IMR-90 (cell line): ENCODE measurements at regions not wholly inside any gene's neighbourhood (a gene's known extent, or its start where the extent isn't known, plus 50 kb on each side); places are given as distances from the start of the nearest gene placed in this dataset.

ENCODE experiments used
- ATAC-seq: fragments of 200-7000 bp; cut with Tn5 transposase; 2 replicates; pipeline ENCODE4 v1.9.1; 2020; ENCODE audit warnings: low read depth, mild to moderate bottlenecking, moderate library complexity
- BruUV-seq: library from RNA; stranded (reverse); fragments of 400-500 nt; replicated peaks from 2 replicates; lab custom pipeline; 2021; lab: Mats Ljungman, UMichigan
- CTCF ChIA-PET: fragments of 300-600 bp; formaldehyde crosslinking; extraction: SDS; loops from one replicate; lab custom pipeline; 2021; ENCODE audit warnings: antibody characterized with exemption; lab: Yijun Ruan, JAX
- POLR2A ChIA-PET: fragments of 300-600 bp; sonication (Branson Sonifier 250); formaldehyde crosslinking; loops from one replicate; lab custom pipeline; 2022; ENCODE audit warnings: antibody characterized with exemption; ENCODE audit not compliant: unreplicated experiment; lab: Charles Lee
- DNase-seq: peaks from one replicate; pipeline ENCODE4 v3.0.0; 2013
- H2AFZ ChIP-seq: replicated peaks from 2 replicates; pipeline ENCODE3; 2013; ENCODE audit warnings: low read length, mild to moderate bottlenecking; ENCODE audit not compliant: poor library complexity
- H2AK5ac ChIP-seq: 2 replicates; pipeline ENCODE4 v1.6.1; 2013; ENCODE audit warnings: low read depth, low read length, inconsistent platforms
- H2AK9ac ChIP-seq: replicated peaks from 2 replicates; pipeline ENCODE3; 2013; ENCODE audit warnings: mild to moderate bottlenecking, low read depth, low read length, moderate library complexity; ENCODE audit not compliant: poor library complexity
- H2BK120ac ChIP-seq: 2 replicates; pipeline ENCODE4 v1.6.1; 2013; ENCODE audit warnings: low read depth, low read length, inconsistent platforms
- H2BK15ac ChIP-seq: 3 replicates; pipeline ENCODE4 v1.6.1; 2013; ENCODE audit warnings: low read depth, low read length, inconsistent platforms
- H2BK20ac ChIP-seq: 2 replicates; pipeline ENCODE4 v1.6.1; 2013; ENCODE audit warnings: low read depth, mild to moderate bottlenecking, inconsistent platforms, low read length, moderate library complexity
- H2BK5ac ChIP-seq: 2 replicates; pipeline ENCODE4 v1.6.1; 2013; ENCODE audit warnings: mild to moderate bottlenecking, low read depth, low read length, inconsistent platforms; ENCODE audit not compliant: poor library complexity, severe bottlenecking
- H3K14ac ChIP-seq: replicated peaks from 2 replicates; pipeline ENCODE4 v1.6.1; 2013; ENCODE audit warnings: low read depth, low read length, inconsistent platforms
- H3K18ac ChIP-seq: 2 replicates; pipeline ENCODE4 v1.6.1; 2013; ENCODE audit warnings: low read depth, low read length, control low read depth
- H3K23ac ChIP-seq: 2 replicates; pipeline ENCODE4 v1.6.1; 2013; ENCODE audit warnings: low read depth, low read length, inconsistent platforms
- H3K27ac ChIP-seq: 2 replicates; pipeline ENCODE4 v1.5.1; 2013; ENCODE audit warnings: mild to moderate bottlenecking, control low read depth, low read length; ENCODE audit not compliant: insufficient read depth
- H3K27me3 ChIP-seq: 2 replicates; pipeline ENCODE4 v1.6.1; 2013; ENCODE audit warnings: low read length; ENCODE audit not compliant: control insufficient read depth, insufficient read depth
- H3K36me3 ChIP-seq: 2 replicates; pipeline ENCODE4 v1.6.1; 2013; ENCODE audit warnings: low read length, mixed read lengths; ENCODE audit not compliant: control insufficient read depth, insufficient read depth
- H3K4ac ChIP-seq: 2 replicates; pipeline ENCODE4 v1.6.1; 2013; ENCODE audit warnings: low read depth, low read length, inconsistent platforms
- H3K4me1 ChIP-seq: 2 replicates; pipeline ENCODE4 v1.6.1; 2013; ENCODE audit warnings: low read length, mixed read lengths; ENCODE audit not compliant: control insufficient read depth, insufficient read depth
- H3K4me2 ChIP-seq: 2 replicates; pipeline ENCODE4 v1.6.1; 2013; ENCODE audit warnings: low read depth, mild to moderate bottlenecking, control low read depth, low read length, moderate library complexity
- H3K4me3 ChIP-seq: 2 replicates; pipeline ENCODE4 v1.5.1; 2013; ENCODE audit warnings: low read depth, mild to moderate bottlenecking, control low read depth, low read length, moderate library complexity; ENCODE audit not compliant: insufficient read depth
- H3K56ac ChIP-seq: 2 replicates; pipeline ENCODE4 v1.6.1; 2013; ENCODE audit warnings: low read length, inconsistent platforms; ENCODE audit not compliant: insufficient read depth; ENCODE audit errors: extremely low read depth
- H3K79me1 ChIP-seq, 2 experiments: 2 replicates each; pipeline ENCODE4 v1.6.1; 2013; ENCODE audit warnings: low read length in 2 of 2, inconsistent platforms in 1 of 2, low read depth in 1 of 2
- H3K9ac ChIP-seq: 2 replicates; pipeline ENCODE4 v1.6.1; 2013; ENCODE audit warnings: low read depth, low read length, control low read depth
- H3K9me1 ChIP-seq: 2 replicates; pipeline ENCODE4 v1.6.1; 2013; ENCODE audit warnings: low read length, inconsistent platforms; ENCODE audit not compliant: insufficient read depth
- H3K9me3 ChIP-seq: 2 replicates; pipeline ENCODE4 v1.6.1; 2013; ENCODE audit warnings: low read length; ENCODE audit not compliant: control insufficient read depth, insufficient read depth
- H4K20me1 ChIP-seq: 2 replicates; pipeline ENCODE4 v1.6.1; 2013; ENCODE audit warnings: low read length, inconsistent platforms; ENCODE audit not compliant: insufficient read depth
- H4K5ac ChIP-seq: 2 replicates; pipeline ENCODE4 v1.6.1; 2013; ENCODE audit warnings: mild to moderate bottlenecking, low read depth, low read length, control low read depth
- H4K8ac ChIP-seq, 2 experiments: 2 replicates each; pipeline ENCODE4 v1.6.1; 2013; ENCODE audit warnings: low read depth in 2 of 2, low read length in 2 of 2, control low read depth in 1 of 2, inconsistent platforms in 1 of 2
- H4K91ac ChIP-seq: 2 replicates; pipeline ENCODE4 v1.6.1; 2013; ENCODE audit warnings: low read depth, low read length, inconsistent platforms; ENCODE audit not compliant: insufficient read depth
- BHLHE40 ChIP-seq: fragments of 150-350 bp; IDR thresholded peaks from 2 replicates; pipeline ENCODE4 v1.6.1; 2016; ENCODE audit warnings: mild to moderate bottlenecking, low read depth, low read length
- CEBPB ChIP-seq: IDR thresholded peaks from 2 replicates; pipeline ENCODE4 v1.6.1; 2012; ENCODE audit warnings: low read depth, low read length, improper control_type of control experiment
- CHD1 ChIP-seq: IDR thresholded peaks from 2 replicates; pipeline ENCODE4 v1.6.1; 2012; ENCODE audit warnings: low read depth, low read length, improper control_type of control experiment
- CTCF ChIP-seq: conservative IDR thresholded peaks from 2 replicates; pipeline ENCODE4 v1.5.1; 2012; ENCODE audit warnings: mild to moderate bottlenecking, low read depth, low read length, improper control_type of control experiment
- ELK1 ChIP-seq: fragments of 150-350 bp; IDR thresholded peaks from 2 replicates; pipeline ENCODE4 v1.6.1; 2016; ENCODE audit warnings: low read depth, mild to moderate bottlenecking, low read length, moderate library complexity, borderline replicate concordance
- FOS ChIP-seq: fragments of 150-350 bp; IDR thresholded peaks from 2 replicates; pipeline ENCODE4 v1.6.1; 2016; ENCODE audit warnings: low read depth, low read length
- MAFK ChIP-seq: IDR thresholded peaks from 2 replicates; pipeline ENCODE4 v1.6.1; 2012; ENCODE audit warnings: low read depth, low read length, improper control_type of control experiment
- MAZ ChIP-seq: IDR thresholded peaks from 2 replicates; pipeline ENCODE4 v1.6.1; 2012; ENCODE audit warnings: low read depth, mild to moderate bottlenecking, low read length, improper control_type of control experiment, moderate library complexity, borderline replicate concordance
- MXI1 ChIP-seq: IDR thresholded peaks from 2 replicates; pipeline ENCODE4 v1.6.1; 2012; ENCODE audit warnings: low read depth, mild to moderate bottlenecking, low read length, moderate library complexity, borderline replicate concordance
- NFE2L2 ChIP-seq: fragments of 150-350 bp; IDR thresholded peaks from 2 replicates; pipeline ENCODE4 v1.6.1; 2016; ENCODE audit warnings: low read depth, mild to moderate bottlenecking, low read length
- POLR2A ChIP-seq: IDR thresholded peaks from 2 replicates; pipeline ENCODE4 v1.6.1; 2012; ENCODE audit warnings: mild to moderate bottlenecking, low read depth, low read length
- RAD21 ChIP-seq: IDR thresholded peaks from 2 replicates; pipeline ENCODE4 v1.6.1; 2012; ENCODE audit warnings: low read length, improper control_type of control experiment
- RCOR1 ChIP-seq: IDR thresholded peaks from 2 replicates; pipeline ENCODE4 v1.6.1; 2012; ENCODE audit warnings: mild to moderate bottlenecking, low read length, improper control_type of control experiment; ENCODE audit not compliant: insufficient replicate concordance
- RFX5 ChIP-seq: IDR thresholded peaks from 2 replicates; pipeline ENCODE4 v1.8.0; 2012; ENCODE audit warnings: low read depth, mild to moderate bottlenecking, low read length, moderate library complexity
- SMC3 ChIP-seq: fragments of 150-350 bp; IDR thresholded peaks from 2 replicates; pipeline ENCODE4 v1.6.1; 2016; ENCODE audit warnings: low read depth, mild to moderate bottlenecking, antibody characterized with exemption, low read length, moderate library complexity
- USF2 ChIP-seq: fragments of 150-350 bp; IDR thresholded peaks from 2 replicates; pipeline ENCODE4 v1.6.1; 2017; ENCODE audit warnings: mild to moderate bottlenecking, antibody characterized with exemption, low read length, low read depth
- WGBS, 2 experiments: methylation state at CpG; one replicate each; pipeline versions ENCODE4 v1.1.5 to v1.1.7; 2013; ENCODE audit warnings: missing lambda C conversion rate in 2 of 2; ENCODE audit not compliant: insufficient read length in 1 of 2; ENCODE audit errors: extremely low coverage in 2 of 2; 5-methylcytosine and 5-hydroxymethylcytosine counted together
- dilution Hi-C: fragments of 300-500 bp; cut with HindIII; formaldehyde crosslinking; loops from one replicate; pipeline ENCODE4 v1.14.3; 2018; ENCODE audit warnings: low sequenced_read_pairs; ENCODE audit not compliant: unreplicated experiment
- in situ Hi-C: fragments of 300-500 bp; cut with MboI; formaldehyde crosslinking; loops from 3 replicates; pipeline ENCODE4 v1.14.3; 2019; ENCODE audit warnings: low sequenced_read_pairs, inconsistent platforms, mixed read lengths
- intact Hi-C: fragments of 100-400 bp; cut with micrococcal nuclease; formaldehyde crosslinking; loops from 2 replicates; pipeline ENCODE4 v1.10.0; 2022

GRCh38 chr1:96049759-96050409, 671.7 kb upstream of the PTBP2 start:
- Histone ChIP-seq H2BK15ac (no peak overlapping the region), H3K36me3 (no peaks in the 10 kb centered on the region), H3K56ac (no peak overlapping the region), H2AFZ (no peak overlapping the region), H3K9me3 (no peaks in the 10 kb centered on the region), H3K4me1 (no peaks in the 10 kb centered on the region), H3K4ac (no peak overlapping the region), H3K27ac (no peak overlapping the region), H4K8ac (no peak overlapping the region), H2BK5ac (no peak overlapping the region), H2AK9ac (no peak overlapping the region), H3K9ac (no peak overlapping the region), H4K91ac (no peak overlapping the region), H2AK5ac (no peak overlapping the region), H3K27me3 (no peaks in the 10 kb centered on the region), H3K9me1 (no peaks in the 10 kb centered on the region), H3K23ac (no peak overlapping the region), H4K5ac (no peak overlapping the region), H4K20me1 (no peaks in the 10 kb centered on the region), H3K4me2 (no peak overlapping the region), H3K14ac (no peak overlapping the region), H2BK120ac (no peak overlapping the region), H2BK20ac (no peak overlapping the region), H3K4me3 (no peak overlapping the region), H3K18ac (no peak overlapping the region), H3K79me1 (no peaks in the 10 kb centered on the region)
- dilution Hi-C loops = no loop called here
- ChIA-PET POLR2A (no interaction called here), CTCF (no interaction called here)
- BruUV-seq = no TSS peak
- TF ChIP-seq SMC3 (no peak), RFX5 (no peak), POLR2A (no peak), RCOR1 (no peak), RAD21 (no peak), USF2 (no peak), CEBPB (no peak), MXI1 (no peak), FOS (no peak), CTCF (no peak), CHD1 (no peak), ELK1 (no peak), MAZ (no peak), BHLHE40 (no peak), MAFK (no peak), NFE2L2 (no peak)
- in situ Hi-C loops = no loop called here
- DNase-seq = no peak
- ATAC-seq = no peak
- no CpG with 5 or more reads among the region's 3 CpGs for WGBS, 2 experiments
- intact Hi-C loops = no loop called here
